HG03175 (cell line): ENCODE measurements at regions not wholly inside any gene's neighbourhood (a gene's known extent, or its start where the extent isn't known, plus 50 kb on each side); places are given as distances from the start of the nearest gene placed in this dataset.

Source experiments
- ATAC-seq: cut with Tn5 transposase; IDR thresholded peaks from one replicate; pipeline ENCODE4 v1.9.1; 2021; ENCODE audit warnings: mild to moderate bottlenecking, moderate library complexity; ENCODE audit not compliant: unreplicated experiment

- ATAC-seq: no peak
These were observed 280.5 kb upstream of the MMS22L start for GRCh38 chr6:97563529-97563928.

- no peak for ATAC-seq
These were observed 289.9 kb upstream of the MMS22L start for GRCh38 chr6:97572943-97573342.

GRCh38 chr6:97586344-97586743 lies 303.3 kb upstream of the MMS22L start:
- peak; percentile 52 for ATAC-seq

GRCh38 chr6:97591955-97592354 lies 308.9 kb upstream of the MMS22L start:
- no peak for ATAC-seq

GRCh38 chr6:97594844-97595243 lies 311.8 kb upstream of the MMS22L start:
- ATAC-seq: no peak

GRCh38 chr6:97621111-97621510 lies 338.1 kb upstream of the MMS22L start:
- no peak for ATAC-seq

- no peak for ATAC-seq
These were observed 343.8 kb upstream of the MMS22L start for GRCh38 chr6:97626671-97627441.

- no peak for ATAC-seq
These were observed 346.2 kb upstream of the MMS22L start for GRCh38 chr6:97629180-97629579.

GRCh38 chr6:97630604-97631003 lies 347.6 kb upstream of the MMS22L start:
- no peak for ATAC-seq

GRCh38 chr6:97632341-97632740 lies 349.3 kb upstream of the MMS22L start:
- no peak for ATAC-seq

- ATAC-seq: no peak
These were observed 356.7 kb upstream of the MMS22L start for GRCh38 chr6:97639702-97640101.

GRCh38 chr6:97644353-97644752 lies 361.3 kb upstream of the MMS22L start:
- ATAC-seq: no peak

GRCh38 chr6:97645757-97646156 lies 362.7 kb upstream of the MMS22L start:
- ATAC-seq: no peak

- no peak for ATAC-seq
These were observed 370.1 kb upstream of the MMS22L start for GRCh38 chr6:97653076-97653475.

- ATAC-seq: no peak
These were observed 370.5 kb upstream of the MMS22L start for GRCh38 chr6:97653517-97653916.

- no peak for ATAC-seq
These were observed 371.7 kb upstream of the MMS22L start for GRCh38 chr6:97654674-97655073.

- no peak for ATAC-seq
These were observed 373.2 kb upstream of the MMS22L start for GRCh38 chr6:97656236-97656635.

GRCh38 chr6:97656706-97657350 lies 373.8 kb upstream of the MMS22L start:
- no peak for ATAC-seq

- ATAC-seq: no peak
These were observed 375.1 kb upstream of the MMS22L start for GRCh38 chr6:97658090-97658489.

- no peak for ATAC-seq
These were observed 380.2 kb upstream of the MMS22L start for GRCh38 chr6:97663252-97663651.

GRCh38 chr6:97665446-97665845 lies 382.4 kb upstream of the MMS22L start:
- ATAC-seq: no peak

GRCh38 chr6:97666889-97667288 lies 383.9 kb upstream of the MMS22L start:
- ATAC-seq: no peak

GRCh38 chr6:97668716-97669115 lies 385.7 kb upstream of the MMS22L start:
- ATAC-seq: peak; percentile 43
